ENCODE measurements at regions not wholly inside any gene's neighbourhood (a gene's known extent, or its start where the extent isn't known, plus 50 kb on each side); places are given as distances from the start of the nearest gene placed in this dataset.

- TF ChIP-seq CTCF (conservative IDR thresholded peaks at IDR 0.05 in 1 of 2, IDR thresholded peaks at IDR 0.05 in 1 of 2; ENCODE audit: extremely low read depth in 1 of 2, insufficient read depth in 1 of 2, low read depth in 1 of 2, low read length in 2 of 2): no peak
- no peak for TF ChIP-seq EZH2 (IDR thresholded peaks at IDR 0.05; ENCODE audit: borderline replicate concordance, low read length)
Measured at GRCh38 chr6:121697921-121698320, 262.5 kb downstream of the GJA1 start.
